WTC11 (cell line): ENCODE measurements at regions not wholly inside any gene's neighbourhood (a gene's known extent, or its start where the extent isn't known, plus 50 kb on each side); places are given as distances from the start of the nearest gene placed in this dataset.

Experiments used
- ATAC-seq: fragments of 200-7000 bp; cut with Tn5 transposase; 2 replicates; pipeline ENCODE4 v1.10.0; 2021; ENCODE audit warnings: mild to moderate bottlenecking, moderate library complexity
- CTCF ChIA-PET: fragments of 300-600 bp; sonication (Branson Sonifier 250); formaldehyde crosslinking; loops from one replicate; lab custom pipeline; 2021; ENCODE audit warnings: antibody characterized with exemption; lab: Charles Lee
- POLR2A ChIA-PET: fragments of 350-600 bp; sonication (Branson Sonifier 250); formaldehyde crosslinking; loops from one replicate; lab custom pipeline; 2021; ENCODE audit warnings: antibody characterized with exemption; lab: Charles Lee
- DNase-seq: peaks from one replicate; pipeline ENCODE4 v3.0.0; 2021; ENCODE audit warnings: low spot score
- H3K27ac Mint-ChIP-seq: 2 replicates; pipeline ENCODE4 v1.8.0; 2021; ENCODE audit warnings: mixed read lengths
- H3K27me3 Mint-ChIP-seq: 2 replicates; pipeline ENCODE4 v1.8.0; 2021; ENCODE audit warnings: low read depth, mild to moderate bottlenecking, moderate library complexity, mixed read lengths
- H3K36me3 Mint-ChIP-seq: 2 replicates; pipeline ENCODE4 v1.8.0; 2021; ENCODE audit warnings: mixed read lengths
- H3K4me1 Mint-ChIP-seq: 2 replicates; pipeline ENCODE4 v1.8.0; 2022; ENCODE audit warnings: mixed read lengths
- H3K4me3 Mint-ChIP-seq: 2 replicates; pipeline ENCODE4 v1.8.0; 2021; ENCODE audit warnings: mild to moderate bottlenecking, moderate library complexity, mixed read lengths
- H3K9me3 Mint-ChIP-seq: 2 replicates; pipeline ENCODE4 v1.8.0; 2021; ENCODE audit warnings: mixed read lengths
- AR ChIP-seq: fragments of 250-450 bp; sonication (Bioruptor Pico); IDR thresholded peaks from 2 replicates; pipeline ENCODE4 v1.9.0; 2021; ENCODE audit warnings: mild to moderate bottlenecking
- ATF1 ChIP-seq: sonication (generic); formaldehyde crosslinking; IDR thresholded peaks from 2 replicates; pipeline ENCODE4 v1.8.1; 2023; ENCODE audit warnings: mild to moderate bottlenecking, moderate library complexity, missing genetic modification reagents
- ATF6 ChIP-seq: sonication (generic); formaldehyde crosslinking; IDR thresholded peaks from 2 replicates; pipeline ENCODE4 v1.8.1; 2023; ENCODE audit warnings: mild to moderate bottlenecking, missing genetic modification reagents
- CBFB ChIP-seq: sonication (generic); formaldehyde crosslinking; IDR thresholded peaks from 2 replicates; pipeline ENCODE4 v1.8.1; 2022; ENCODE audit warnings: mild to moderate bottlenecking, low read depth, missing genetic modification reagents
- CREB1 ChIP-seq: sonication (generic); formaldehyde crosslinking; IDR thresholded peaks from 2 replicates; pipeline ENCODE4 v1.8.0; 2023; ENCODE audit warnings: mild to moderate bottlenecking, missing genetic modification reagents
- ELF4 ChIP-seq: sonication (generic); formaldehyde crosslinking; IDR thresholded peaks from 2 replicates; pipeline ENCODE4 v1.8.1; 2022; ENCODE audit warnings: low read depth, mild to moderate bottlenecking, moderate library complexity, missing genetic modification reagents
- GRHL2 ChIP-seq: fragments of 250-450 bp; sonication (Bioruptor Pico); IDR thresholded peaks from 2 replicates; pipeline ENCODE4 v1.8.0; 2022; ENCODE audit warnings: mild to moderate bottlenecking, moderate library complexity; ENCODE audit not compliant: insufficient replicate concordance, severe bottlenecking
- MAX ChIP-seq: sonication (generic); formaldehyde crosslinking; IDR thresholded peaks from 2 replicates; pipeline ENCODE4 v1.8.0; 2022; ENCODE audit warnings: mild to moderate bottlenecking, missing genetic modification reagents
- NFE2L1 ChIP-seq: sonication (generic); formaldehyde crosslinking; IDR thresholded peaks from 2 replicates; pipeline ENCODE4 v1.8.1; 2023; ENCODE audit warnings: missing genetic modification reagents
- NR3C1 ChIP-seq: sonication (generic); formaldehyde crosslinking; conservative IDR thresholded peaks from 2 replicates; pipeline ENCODE4 v1.8.1; 2023; ENCODE audit warnings: low read depth, mild to moderate bottlenecking, missing genetic modification reagents
- PREB ChIP-seq: sonication (generic); formaldehyde crosslinking; IDR thresholded peaks from 2 replicates; pipeline ENCODE4 v1.8.1; 2022; ENCODE audit warnings: mild to moderate bottlenecking, missing genetic modification reagents, moderate library complexity, borderline replicate concordance
- TCF7 ChIP-seq: sonication (generic); formaldehyde crosslinking; IDR thresholded peaks from 2 replicates; pipeline ENCODE4 v1.8.0; 2022; ENCODE audit warnings: mild to moderate bottlenecking, low read depth, missing genetic modification reagents, moderate library complexity
- ZBTB21 ChIP-seq: sonication (generic); formaldehyde crosslinking; IDR thresholded peaks from 2 replicates; pipeline ENCODE4 v1.8.1; 2023; ENCODE audit warnings: mild to moderate bottlenecking, missing genetic modification reagents, borderline replicate concordance
- ZNF396 ChIP-seq: fragments of 250-450 bp; sonication (Bioruptor Pico); IDR thresholded peaks from 2 replicates; pipeline ENCODE4 v1.8.0; 2021; ENCODE audit warnings: mild to moderate bottlenecking, moderate library complexity, borderline replicate concordance
- ZNF671 ChIP-seq: fragments of 250-450 bp; sonication (Bioruptor Pico); IDR thresholded peaks from 2 replicates; pipeline ENCODE4 v1.8.0; 2021; ENCODE audit warnings: mild to moderate bottlenecking
- TF ChIP-seq, protein P1 (sequence below): sonication (generic); formaldehyde crosslinking; IDR thresholded peaks from 2 replicates; pipeline ENCODE4 v1.8.0; 2022; ENCODE audit warnings: mild to moderate bottlenecking, missing genetic modification reagents
- TF ChIP-seq, protein P2 (sequence below): sonication (generic); formaldehyde crosslinking; IDR thresholded peaks from 2 replicates; pipeline ENCODE4 v1.8.0; 2022; ENCODE audit warnings: missing genetic modification reagents
- TF ChIP-seq, protein P3 (sequence below): sonication (generic); formaldehyde crosslinking; IDR thresholded peaks from 2 replicates; pipeline ENCODE4 v1.8.1; 2023; ENCODE audit warnings: mild to moderate bottlenecking, moderate library complexity, missing genetic modification reagents

- Mint-ChIP-seq H3K36me3 (no peaks in the 10 kb centered on the region), H3K27ac (no peak overlapping the region), H3K4me3 (no peak overlapping the region), H3K4me1 (peaks cover 17% of the 10 kb centered on the region), H3K9me3 (0 out of 2 replicates have a peak, but pooled peaks cover 5% of the 10 kb centered on the region), H3K27me3 (no peaks in the 10 kb centered on the region)
- DNase-seq (no peak), ATAC-seq (no peak)
- ChIA-PET CTCF (no interaction called here), POLR2A (no interaction called here)
- TF ChIP-seq MAX (CRISPR knock-in tag) (no peak), ATF1 (CRISPR knock-in tag) (no peak), CREB1 (no peak), ZNF396 (CRISPR knock-in tag) (no peak), CBFB (no peak), ZNF671 (CRISPR knock-in tag) (no peak), GRHL2 (CRISPR knock-in tag) (no peak), NFE2L1 (CRISPR knock-in tag) (no peak), ZBTB21 (CRISPR knock-in tag) (no peak), TCF7 (CRISPR knock-in tag) (no peak), ELF4 (CRISPR knock-in tag) (no peak), NR3C1 (no peak), PREB (CRISPR knock-in tag) (no peak)
- TF ChIP-seq, protein P1, sequence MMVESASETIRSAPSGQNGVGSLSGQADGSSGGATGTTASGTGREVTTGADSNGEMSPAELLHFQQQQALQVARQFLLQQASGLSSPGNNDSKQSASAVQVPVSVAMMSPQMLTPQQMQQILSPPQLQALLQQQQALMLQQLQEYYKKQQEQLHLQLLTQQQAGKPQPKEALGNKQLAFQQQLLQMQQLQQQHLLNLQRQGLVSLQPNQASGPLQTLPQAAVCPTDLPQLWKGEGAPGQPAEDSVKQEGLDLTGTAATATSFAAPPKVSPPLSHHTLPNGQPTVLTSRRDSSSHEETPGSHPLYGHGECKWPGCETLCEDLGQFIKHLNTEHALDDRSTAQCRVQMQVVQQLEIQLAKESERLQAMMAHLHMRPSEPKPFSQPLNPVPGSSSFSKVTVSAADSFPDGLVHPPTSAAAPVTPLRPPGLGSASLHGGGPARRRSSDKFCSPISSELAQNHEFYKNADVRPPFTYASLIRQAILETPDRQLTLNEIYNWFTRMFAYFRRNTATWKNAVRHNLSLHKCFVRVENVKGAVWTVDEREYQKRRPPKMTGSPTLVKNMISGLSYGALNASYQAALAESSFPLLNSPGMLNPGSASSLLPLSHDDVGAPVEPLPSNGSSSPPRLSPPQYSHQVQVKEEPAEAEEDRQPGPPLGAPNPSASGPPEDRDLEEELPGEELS (CRISPR knock-in tag), result no peak
Observed at GRCh38 chr11:22552885-22553284, 72.7 kb downstream of the FANCF start.

GRCh38 chr11:22546746-22547145 is 78.9 kb downstream of the FANCF start:
- Mint-ChIP-seq H3K27ac (no peak overlapping the region), H3K4me1 (peaks cover 23% of the 10 kb centered on the region), H3K36me3 (no peaks in the 10 kb centered on the region), H3K4me3 (no peak overlapping the region), H3K27me3 (no peaks in the 10 kb centered on the region), H3K9me3 (no peaks in the 10 kb centered on the region)
- CTCF ChIA-PET, result no interaction called here
- DNase-seq, result no peak
- no peak for ATAC-seq
- POLR2A ChIA-PET, result no interaction called here
- no peak for TF ChIP-seq ZBTB21 (CRISPR knock-in tag)
- TF ChIP-seq, protein P1 (CRISPR knock-in tag), result no peak
- TF ChIP-seq, protein P2, sequence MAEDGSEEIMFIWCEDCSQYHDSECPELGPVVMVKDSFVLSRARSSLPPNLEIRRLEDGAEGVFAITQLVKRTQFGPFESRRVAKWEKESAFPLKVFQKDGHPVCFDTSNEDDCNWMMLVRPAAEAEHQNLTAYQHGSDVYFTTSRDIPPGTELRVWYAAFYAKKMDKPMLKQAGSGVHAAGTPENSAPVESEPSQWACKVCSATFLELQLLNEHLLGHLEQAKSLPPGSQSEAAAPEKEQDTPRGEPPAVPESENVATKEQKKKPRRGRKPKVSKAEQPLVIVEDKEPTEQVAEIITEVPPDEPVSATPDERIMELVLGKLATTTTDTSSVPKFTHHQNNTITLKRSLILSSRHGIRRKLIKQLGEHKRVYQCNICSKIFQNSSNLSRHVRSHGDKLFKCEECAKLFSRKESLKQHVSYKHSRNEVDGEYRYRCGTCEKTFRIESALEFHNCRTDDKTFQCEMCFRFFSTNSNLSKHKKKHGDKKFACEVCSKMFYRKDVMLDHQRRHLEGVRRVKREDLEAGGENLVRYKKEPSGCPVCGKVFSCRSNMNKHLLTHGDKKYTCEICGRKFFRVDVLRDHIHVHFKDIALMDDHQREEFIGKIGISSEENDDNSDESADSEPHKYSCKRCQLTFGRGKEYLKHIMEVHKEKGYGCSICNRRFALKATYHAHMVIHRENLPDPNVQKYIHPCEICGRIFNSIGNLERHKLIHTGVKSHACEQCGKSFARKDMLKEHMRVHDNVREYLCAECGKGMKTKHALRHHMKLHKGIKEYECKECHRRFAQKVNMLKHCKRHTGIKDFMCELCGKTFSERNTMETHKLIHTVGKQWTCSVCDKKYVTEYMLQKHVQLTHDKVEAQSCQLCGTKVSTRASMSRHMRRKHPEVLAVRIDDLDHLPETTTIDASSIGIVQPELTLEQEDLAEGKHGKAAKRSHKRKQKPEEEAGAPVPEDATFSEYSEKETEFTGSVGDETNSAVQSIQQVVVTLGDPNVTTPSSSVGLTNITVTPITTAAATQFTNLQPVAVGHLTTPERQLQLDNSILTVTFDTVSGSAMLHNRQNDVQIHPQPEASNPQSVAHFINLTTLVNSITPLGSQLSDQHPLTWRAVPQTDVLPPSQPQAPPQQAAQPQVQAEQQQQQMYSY (CRISPR knock-in tag), result no peak
- TF ChIP-seq, protein P3, sequence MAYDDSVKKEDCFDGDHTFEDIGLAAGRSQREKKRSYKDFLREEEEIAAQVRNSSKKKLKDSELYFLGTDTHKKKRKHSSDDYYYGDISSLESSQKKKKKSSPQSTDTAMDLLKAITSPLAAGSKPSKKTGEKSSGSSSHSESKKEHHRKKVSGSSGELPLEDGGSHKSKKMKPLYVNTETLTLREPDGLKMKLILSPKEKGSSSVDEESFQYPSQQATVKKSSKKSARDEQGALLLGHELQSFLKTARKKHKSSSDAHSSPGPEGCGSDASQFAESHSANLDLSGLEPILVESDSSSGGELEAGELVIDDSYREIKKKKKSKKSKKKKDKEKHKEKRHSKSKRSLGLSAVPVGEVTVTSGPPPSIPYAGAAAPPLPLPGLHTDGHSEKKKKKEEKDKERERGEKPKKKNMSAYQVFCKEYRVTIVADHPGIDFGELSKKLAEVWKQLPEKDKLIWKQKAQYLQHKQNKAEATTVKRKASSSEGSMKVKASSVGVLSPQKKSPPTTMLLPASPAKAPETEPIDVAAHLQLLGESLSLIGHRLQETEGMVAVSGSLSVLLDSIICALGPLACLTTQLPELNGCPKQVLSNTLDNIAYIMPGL (CRISPR knock-in tag), result no peak
- no peak for TF ChIP-seq AR
- no peak for TF ChIP-seq ATF6 (CRISPR knock-in tag)
- TF ChIP-seq ZNF671 (CRISPR knock-in tag), result no peak
